ENCODE measurements at regions not wholly inside any gene's neighbourhood (a gene's known extent, or its start where the extent isn't known, plus 50 kb on each side); places are given as distances from the start of the nearest gene placed in this dataset.

- H3K27ac ChIP-seq (ENCODE audit: low read depth, low read length), result no peak overlapping the region
- H3K36me3 ChIP-seq (ENCODE audit: control insufficient read depth in 1 of 2, insufficient read depth in 2 of 2, low read length in 2 of 2), result no peaks in the 10 kb centered on the region
- no peaks in the 10 kb centered on the region for H3K27me3 ChIP-seq (ENCODE audit: control insufficient read depth in 1 of 2, insufficient read depth in 2 of 2, low read length in 2 of 2)
- no peaks in the 10 kb centered on the region for H3K4me1 ChIP-seq (ENCODE audit: control insufficient read depth in 1 of 2, insufficient read depth in 2 of 2, low read length in 2 of 2)
- no peak overlapping the region for H3K9ac ChIP-seq (ENCODE audit: low read depth in 1 of 2, low read length in 2 of 2)
- no peak overlapping the region for H3K4me3 ChIP-seq (ENCODE audit: low read depth in 1 of 2, low read length in 2 of 2)
- H3K9me3 ChIP-seq (ENCODE audit: control insufficient read depth in 1 of 2, low read length in 2 of 2), result no peaks in the 10 kb centered on the region
Measured at GRCh38 chr2:122238006-122238559, 482.6 kb downstream of the TSN start.

GRCh38 chr2:122239440-122239839, 484.0 kb downstream of the TSN start:
- Histone ChIP-seq H3K4me1 (ENCODE audit: control insufficient read depth in 1 of 2, insufficient read depth in 2 of 2, low read length in 2 of 2) (no peaks in the 10 kb centered on the region), H3K9ac (ENCODE audit: low read depth in 1 of 2, low read length in 2 of 2) (no peak overlapping the region), H3K4me3 (ENCODE audit: low read depth in 1 of 2, low read length in 2 of 2) (no peak overlapping the region), H3K27me3 (ENCODE audit: control insufficient read depth in 1 of 2, insufficient read depth in 2 of 2, low read length in 2 of 2) (no peaks in the 10 kb centered on the region), H3K36me3 (ENCODE audit: control insufficient read depth in 1 of 2, insufficient read depth in 2 of 2, low read length in 2 of 2) (no peaks in the 10 kb centered on the region), H3K27ac (ENCODE audit: low read depth, low read length) (no peak overlapping the region), H3K9me3 (ENCODE audit: control insufficient read depth in 1 of 2, low read length in 2 of 2) (no peaks in the 10 kb centered on the region)

- Histone ChIP-seq H3K9ac (ENCODE audit: low read depth in 1 of 2, low read length in 2 of 2) (no peak overlapping the region), H3K4me1 (ENCODE audit: control insufficient read depth in 1 of 2, insufficient read depth in 2 of 2, low read length in 2 of 2) (no peaks in the 10 kb centered on the region), H3K27ac (ENCODE audit: low read depth, low read length) (no peak overlapping the region), H3K27me3 (ENCODE audit: control insufficient read depth in 1 of 2, insufficient read depth in 2 of 2, low read length in 2 of 2) (no peaks in the 10 kb centered on the region), H3K9me3 (ENCODE audit: control insufficient read depth in 1 of 2, low read length in 2 of 2) (no peaks in the 10 kb centered on the region), H3K4me3 (ENCODE audit: low read depth in 1 of 2, low read length in 2 of 2) (no peak overlapping the region), H3K36me3 (ENCODE audit: control insufficient read depth in 1 of 2, insufficient read depth in 2 of 2, low read length in 2 of 2) (no peaks in the 10 kb centered on the region)
Measured at GRCh38 chr2:122244598-122245229, 489.3 kb downstream of the TSN start.

DNA sequence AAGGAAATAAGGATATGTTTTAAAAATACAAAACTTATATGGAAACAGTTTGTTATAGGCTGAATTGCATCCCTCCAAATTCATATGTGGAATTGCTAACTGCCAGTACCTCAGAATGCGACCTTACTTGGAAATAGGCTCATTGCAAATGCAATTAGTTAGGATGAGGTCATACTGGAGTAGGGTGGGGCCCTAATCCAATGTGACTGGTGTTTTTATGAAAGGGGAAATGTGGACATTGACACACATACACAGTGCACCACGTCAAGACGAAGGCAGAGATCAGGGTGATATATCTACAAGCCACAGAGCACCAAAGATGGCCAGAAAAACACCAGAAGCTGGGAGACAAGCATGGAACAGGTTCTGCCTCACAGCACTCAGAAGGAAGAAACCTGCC, 494.2 kb downstream of the TSN start:
- H3K4me1 ChIP-seq (ENCODE audit: control insufficient read depth in 1 of 2, insufficient read depth in 2 of 2, low read length in 2 of 2), result no peaks in the 10 kb centered on the region
- H3K9me3 ChIP-seq (ENCODE audit: control insufficient read depth in 1 of 2, low read length in 2 of 2), result no peaks in the 10 kb centered on the region
- H3K9ac ChIP-seq (ENCODE audit: low read depth in 1 of 2, low read length in 2 of 2), result no peak overlapping the region
- no peaks in the 10 kb centered on the region for H3K27me3 ChIP-seq (ENCODE audit: control insufficient read depth in 1 of 2, insufficient read depth in 2 of 2, low read length in 2 of 2)
- no peak overlapping the region for H3K27ac ChIP-seq (ENCODE audit: low read depth, low read length)
- no peaks in the 10 kb centered on the region for H3K36me3 ChIP-seq (ENCODE audit: control insufficient read depth in 1 of 2, insufficient read depth in 2 of 2, low read length in 2 of 2)
- H3K4me3 ChIP-seq (ENCODE audit: low read depth in 1 of 2, low read length in 2 of 2), result no peak overlapping the region

- no peaks in the 10 kb centered on the region for H3K9me3 ChIP-seq (ENCODE audit: control insufficient read depth in 1 of 2, low read length in 2 of 2)
- H3K27ac ChIP-seq (ENCODE audit: low read depth, low read length), result no peak overlapping the region
- H3K4me1 ChIP-seq (ENCODE audit: control insufficient read depth in 1 of 2, insufficient read depth in 2 of 2, low read length in 2 of 2), result no peaks in the 10 kb centered on the region
- H3K4me3 ChIP-seq (ENCODE audit: low read depth in 1 of 2, low read length in 2 of 2), result no peak overlapping the region
- no peak overlapping the region for H3K9ac ChIP-seq (ENCODE audit: low read depth in 1 of 2, low read length in 2 of 2)
- H3K27me3 ChIP-seq (ENCODE audit: control insufficient read depth in 1 of 2, insufficient read depth in 2 of 2, low read length in 2 of 2), result no peaks in the 10 kb centered on the region
- no peaks in the 10 kb centered on the region for H3K36me3 ChIP-seq (ENCODE audit: control insufficient read depth in 1 of 2, insufficient read depth in 2 of 2, low read length in 2 of 2)
Measured at GRCh38 chr2:122251158-122251557, 495.7 kb downstream of the TSN start.

DNA sequence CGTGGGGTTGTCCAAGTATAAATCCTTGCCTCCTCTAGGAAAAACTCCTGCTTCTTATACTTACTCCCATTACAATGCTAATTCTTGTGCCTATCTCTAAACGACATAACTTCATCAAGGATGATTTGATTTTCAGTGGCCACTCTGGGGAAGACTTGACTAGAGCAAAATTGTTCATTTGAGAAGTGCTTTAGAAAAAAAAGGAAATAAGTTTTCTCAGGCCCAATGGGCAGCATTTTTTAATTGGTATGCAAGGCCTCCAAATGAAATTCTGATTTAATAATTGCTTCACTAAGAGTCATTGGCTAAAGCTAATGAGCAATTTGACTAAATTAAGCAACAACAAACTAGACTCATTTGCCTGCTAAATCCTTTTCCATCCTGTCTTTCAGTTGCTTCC, 496.1 kb downstream of the TSN start:
- H3K9ac ChIP-seq (ENCODE audit: low read depth in 1 of 2, low read length in 2 of 2), result no peak overlapping the region
- no peaks in the 10 kb centered on the region for H3K36me3 ChIP-seq (ENCODE audit: control insufficient read depth in 1 of 2, insufficient read depth in 2 of 2, low read length in 2 of 2)
- no peak overlapping the region for H3K27ac ChIP-seq (ENCODE audit: low read depth, low read length)

GRCh38 chr2:122255924-122256323, 500.5 kb downstream of the TSN start:
- Histone ChIP-seq H3K4me3 (ENCODE audit: low read depth in 1 of 2, low read length in 2 of 2) (no peak overlapping the region), H3K27me3 (ENCODE audit: control insufficient read depth in 1 of 2, insufficient read depth in 2 of 2, low read length in 2 of 2) (no peaks in the 10 kb centered on the region), H3K9me3 (ENCODE audit: control insufficient read depth in 1 of 2, low read length in 2 of 2) (no peaks in the 10 kb centered on the region), H3K4me1 (ENCODE audit: control insufficient read depth in 1 of 2, insufficient read depth in 2 of 2, low read length in 2 of 2) (no peaks in the 10 kb centered on the region), H3K9ac (ENCODE audit: low read depth in 1 of 2, low read length in 2 of 2) (no peak overlapping the region), H3K36me3 (ENCODE audit: control insufficient read depth in 1 of 2, insufficient read depth in 2 of 2, low read length in 2 of 2) (no peaks in the 10 kb centered on the region), H3K27ac (ENCODE audit: low read depth, low read length) (no peak overlapping the region)

More for the DNA sequence above, 496.1 kb downstream of the TSN start:
- no peaks in the 10 kb centered on the region for H3K9me3 ChIP-seq (ENCODE audit: control insufficient read depth in 1 of 2, low read length in 2 of 2)
- no peak overlapping the region for H3K4me3 ChIP-seq (ENCODE audit: low read depth in 1 of 2, low read length in 2 of 2)
- no peaks in the 10 kb centered on the region for H3K27me3 ChIP-seq (ENCODE audit: control insufficient read depth in 1 of 2, insufficient read depth in 2 of 2, low read length in 2 of 2)
- H3K4me1 ChIP-seq (ENCODE audit: control insufficient read depth in 1 of 2, insufficient read depth in 2 of 2, low read length in 2 of 2), result no peaks in the 10 kb centered on the region

DNA sequence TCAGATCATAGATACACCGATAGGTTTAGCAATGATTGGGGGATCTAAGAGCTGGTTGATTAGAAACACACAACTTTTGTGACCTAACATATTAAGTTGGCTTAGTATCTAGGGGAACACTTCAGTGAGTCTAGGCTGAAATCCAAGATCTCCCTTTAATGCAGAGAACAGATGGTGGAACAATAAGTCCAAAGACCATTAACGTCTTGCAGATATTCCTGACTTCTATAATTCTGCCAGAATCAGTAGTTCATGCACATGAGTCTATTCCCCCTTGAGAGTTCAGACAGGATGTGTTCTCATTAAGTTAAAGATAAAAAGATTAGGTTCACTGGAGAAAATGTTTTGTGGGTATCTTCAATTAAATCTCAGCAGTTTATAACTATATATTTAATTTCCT, 506.5 kb downstream of the TSN start:
- no peaks in the 10 kb centered on the region for H3K27me3 ChIP-seq (ENCODE audit: control insufficient read depth in 1 of 2, insufficient read depth in 2 of 2, low read length in 2 of 2)
- no peaks in the 10 kb centered on the region for H3K36me3 ChIP-seq (ENCODE audit: control insufficient read depth in 1 of 2, insufficient read depth in 2 of 2, low read length in 2 of 2)
- H3K9me3 ChIP-seq (ENCODE audit: control insufficient read depth in 1 of 2, low read length in 2 of 2), result no peaks in the 10 kb centered on the region
- H3K27ac ChIP-seq (ENCODE audit: low read depth, low read length), result no peak overlapping the region
- H3K4me3 ChIP-seq (ENCODE audit: low read depth in 1 of 2, low read length in 2 of 2), result no peak overlapping the region
- H3K9ac ChIP-seq (ENCODE audit: low read depth in 1 of 2, low read length in 2 of 2), result no peak overlapping the region
- H3K4me1 ChIP-seq (ENCODE audit: control insufficient read depth in 1 of 2, insufficient read depth in 2 of 2, low read length in 2 of 2), result no peaks in the 10 kb centered on the region

- Histone ChIP-seq H3K4me1 (ENCODE audit: control insufficient read depth in 1 of 2, insufficient read depth in 2 of 2, low read length in 2 of 2) (no peaks in the 10 kb centered on the region), H3K27me3 (ENCODE audit: control insufficient read depth in 1 of 2, insufficient read depth in 2 of 2, low read length in 2 of 2) (no peaks in the 10 kb centered on the region), H3K9ac (ENCODE audit: low read depth in 1 of 2, low read length in 2 of 2) (no peak overlapping the region), H3K4me3 (ENCODE audit: low read depth in 1 of 2, low read length in 2 of 2) (no peak overlapping the region), H3K27ac (ENCODE audit: low read depth, low read length) (no peak overlapping the region), H3K36me3 (ENCODE audit: control insufficient read depth in 1 of 2, insufficient read depth in 2 of 2, low read length in 2 of 2) (no peaks in the 10 kb centered on the region), H3K9me3 (ENCODE audit: control insufficient read depth in 1 of 2, low read length in 2 of 2) (no peaks in the 10 kb centered on the region)
Measured at GRCh38 chr2:122263746-122264145, 508.3 kb downstream of the TSN start.

- Histone ChIP-seq H3K27ac (ENCODE audit: low read depth, low read length) (no peak overlapping the region), H3K4me3 (ENCODE audit: low read depth in 1 of 2, low read length in 2 of 2) (no peak overlapping the region), H3K4me1 (ENCODE audit: control insufficient read depth in 1 of 2, insufficient read depth in 2 of 2, low read length in 2 of 2) (no peaks in the 10 kb centered on the region), H3K9ac (ENCODE audit: low read depth in 1 of 2, low read length in 2 of 2) (no peak overlapping the region), H3K9me3 (ENCODE audit: control insufficient read depth in 1 of 2, low read length in 2 of 2) (no peaks in the 10 kb centered on the region), H3K27me3 (ENCODE audit: control insufficient read depth in 1 of 2, insufficient read depth in 2 of 2, low read length in 2 of 2) (no peaks in the 10 kb centered on the region), H3K36me3 (ENCODE audit: control insufficient read depth in 1 of 2, insufficient read depth in 2 of 2, low read length in 2 of 2) (no peaks in the 10 kb centered on the region)
Measured at GRCh38 chr2:122266636-122267035, 511.2 kb downstream of the TSN start.

Measured in duodenal mucosa (tissue), 2 donors.